Vagina (tissue), 2 donors: ENCODE measurements at regions not wholly inside any gene's neighbourhood (a gene's known extent, or its start where the extent isn't known, plus 50 kb on each side); places are given as distances from the start of the nearest gene placed in this dataset. TPM values are rescaled to one million over a fixed set of nuclear protein-coding genes. Genes with fewer than 3 reads are reported as not detected.

Experiments
- DNase-seq, 2 donors: peaks; one replicate each; pipeline ENCODE4 v3.0.0-alpha.2; 2017; ENCODE audit errors: extremely low spot score in 2 of 2
- H3K27ac ChIP-seq: fragments of 200-600 bp; sonication (generic); one replicate; pipeline ENCODE4 v1.5.1; 2019
- H3K27me3 ChIP-seq: fragments of 200-600 bp; sonication (generic); one replicate; pipeline ENCODE4 v1.5.1; 2019
- H3K36me3 ChIP-seq, 2 donors: fragments of 200-600 bp; sonication (generic); one replicate each; pipeline ENCODE4 v1.5.1; 2017 to 2019
- H3K4me1 ChIP-seq: fragments of 200-600 bp; sonication (generic); one replicate; pipeline ENCODE4 v1.5.1; 2019
- H3K4me3 ChIP-seq, 2 donors: fragments of 200-600 bp; sonication (generic); 1 replicate in 1 of 2; 2 replicates in 1 of 2; pipeline ENCODE4 v1.5.1; 2016 to 2019
- H3K9me3 ChIP-seq: fragments of 200-600 bp; sonication (generic); one replicate; pipeline ENCODE4 v1.5.1; 2019
- POLR2A ChIP-seq, 2 donors: fragments of 450-650 bp; IDR thresholded peaks; one replicate each; pipeline ENCODE4 v1.6.1; 2017; ENCODE audit warnings: antibody characterized with exemption in 2 of 2, mild to moderate bottlenecking in 2 of 2, moderate library complexity in 2 of 2
- POLR2AphosphoS5 ChIP-seq, 2 donors: sonication (generic); formaldehyde crosslinking; IDR thresholded peaks; one replicate each; pipeline ENCODE4 v1.9.0; 2017; ENCODE audit warnings: antibody characterized with exemption in 2 of 2, mild to moderate bottlenecking in 2 of 2, low read depth in 1 of 2; ENCODE audit not compliant: insufficient read depth in 1 of 2
- intact Hi-C: fragments of 100-400 bp; cut with DNase I; formaldehyde crosslinking; loops from one replicate; pipeline ENCODE4 v1.15.1; 2023
- small RNA-seq: library from RNA; depleted of rRNA; stranded (forward); fragments of <200 nt; gene quantifications from one replicate; pipeline ENCODE3, GENCODE V24; 2016
- TF ChIP-seq, protein P1 (sequence below), 3 experiments: fragments of 450-650 bp in 2 of 3; fragments of 200-600 bp in 1 of 3; sonication (generic) in 1 of 3; IDR thresholded peaks; one replicate each; pipeline ENCODE4 v1.5.1; 2017 to 2019; ENCODE audit warnings: antibody characterized with exemption in 3 of 3, mild to moderate bottlenecking in 2 of 3, moderate library complexity in 2 of 3

DNA sequence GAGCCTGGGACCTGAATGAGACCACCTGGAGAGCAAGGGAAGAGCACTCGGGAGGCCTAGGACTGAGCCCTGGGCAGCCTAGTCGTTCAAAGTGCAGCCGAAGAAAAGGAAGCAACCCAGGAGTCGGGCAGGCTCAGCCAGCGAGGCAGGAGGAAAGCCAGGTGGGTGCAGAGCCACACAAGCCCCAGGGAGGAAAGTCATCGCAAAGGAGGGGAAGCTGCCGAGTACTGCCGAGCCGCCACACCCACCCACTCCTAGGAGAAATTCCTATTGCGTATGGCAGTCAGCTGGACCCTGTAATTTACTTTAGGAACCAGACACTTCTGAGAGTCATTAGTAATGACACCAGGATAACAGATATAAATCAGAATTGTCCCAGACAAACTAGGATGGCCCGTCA, 187.6 kb downstream of the KATNIP start:
- Histone ChIP-seq H3K4me3 (no peak overlapping the region), H3K9me3 (no peaks in the 10 kb centered on the region), H3K27ac (no peak overlapping the region), H3K36me3 (no peaks in the 10 kb centered on the region), H3K4me1 (no peaks in the 10 kb centered on the region), H3K27me3 (no peaks in the 10 kb centered on the region)
- TF ChIP-seq, protein P1, sequence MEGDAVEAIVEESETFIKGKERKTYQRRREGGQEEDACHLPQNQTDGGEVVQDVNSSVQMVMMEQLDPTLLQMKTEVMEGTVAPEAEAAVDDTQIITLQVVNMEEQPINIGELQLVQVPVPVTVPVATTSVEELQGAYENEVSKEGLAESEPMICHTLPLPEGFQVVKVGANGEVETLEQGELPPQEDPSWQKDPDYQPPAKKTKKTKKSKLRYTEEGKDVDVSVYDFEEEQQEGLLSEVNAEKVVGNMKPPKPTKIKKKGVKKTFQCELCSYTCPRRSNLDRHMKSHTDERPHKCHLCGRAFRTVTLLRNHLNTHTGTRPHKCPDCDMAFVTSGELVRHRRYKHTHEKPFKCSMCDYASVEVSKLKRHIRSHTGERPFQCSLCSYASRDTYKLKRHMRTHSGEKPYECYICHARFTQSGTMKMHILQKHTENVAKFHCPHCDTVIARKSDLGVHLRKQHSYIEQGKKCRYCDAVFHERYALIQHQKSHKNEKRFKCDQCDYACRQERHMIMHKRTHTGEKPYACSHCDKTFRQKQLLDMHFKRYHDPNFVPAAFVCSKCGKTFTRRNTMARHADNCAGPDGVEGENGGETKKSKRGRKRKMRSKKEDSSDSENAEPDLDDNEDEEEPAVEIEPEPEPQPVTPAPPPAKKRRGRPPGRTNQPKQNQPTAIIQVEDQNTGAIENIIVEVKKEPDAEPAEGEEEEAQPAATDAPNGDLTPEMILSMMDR (IDR thresholded peaks at IDR 0.05) = no peak
- TF ChIP-seq POLR2A (IDR thresholded peaks at IDR 0.05) (no peak), POLR2AphosphoS5 (IDR thresholded peaks at IDR 0.05; ENCODE audit: insufficient read depth in 1 of 2, low read depth in 1 of 2) (no peak)
- intact Hi-C loops = no loop called here
- no peak for DNase-seq

Small RNA genes lying in the stretch of these regions (small RNA-seq; reads per million reads assigned to genes)
- not detected for gene RF00019
